Adipocyte (in vitro differentiated cells): ENCODE measurements at regions not wholly inside any gene's neighbourhood (a gene's known extent, or its start where the extent isn't known, plus 50 kb on each side); places are given as distances from the start of the nearest gene placed in this dataset.
"Not testable (repeated sequence)": the region's sequence is repeated elsewhere in the genome, so short reads cannot be mapped to it uniquely, and the experiment has no call there.

Experiments
- DNase-seq: peaks from one replicate; pipeline ENCODE4 v3.0.0-alpha.2; 2015; ENCODE audit warnings: low read depth
- H3K27me3 ChIP-seq: replicated peaks from 2 replicates; pipeline ENCODE4 v1.7.0; 2013; ENCODE audit warnings: mild to moderate bottlenecking, low read length, moderate library complexity; ENCODE audit not compliant: control insufficient read depth, insufficient read depth
- H3K36me3 ChIP-seq: 2 replicates; pipeline ENCODE4 v1.7.0; 2013; ENCODE audit warnings: low read length, mild to moderate bottlenecking, moderate library complexity; ENCODE audit not compliant: control insufficient read depth, insufficient read depth, severe bottlenecking
- H3K4me1 ChIP-seq: 2 replicates; pipeline ENCODE4 v1.7.0; 2013; ENCODE audit warnings: mild to moderate bottlenecking, low read length, moderate library complexity; ENCODE audit not compliant: control insufficient read depth, insufficient read depth
- H3K4me3 ChIP-seq: 2 replicates; pipeline ENCODE4 v1.7.0; 2013; ENCODE audit warnings: mild to moderate bottlenecking, low read length, moderate library complexity
- H3K9ac ChIP-seq: 2 replicates; pipeline ENCODE4 v1.7.0; 2013; ENCODE audit warnings: mild to moderate bottlenecking, low read length, moderate library complexity
- H3K9me3 ChIP-seq: 2 replicates; pipeline ENCODE4 v1.7.0; 2013; ENCODE audit warnings: mild to moderate bottlenecking, low read length, moderate library complexity; ENCODE audit not compliant: control insufficient read depth

GRCh38 chr13:86900906-86901305 lies 770.3 kb upstream of the SLITRK5 start:
- Histone ChIP-seq H3K4me3 (no peak overlapping the region), H3K27me3 (no peaks in the 10 kb centered on the region), H3K4me1 (no peaks in the 10 kb centered on the region), H3K36me3 (no peaks in the 10 kb centered on the region), H3K9me3 (no peaks in the 10 kb centered on the region), H3K9ac (no peak overlapping the region)
- DNase-seq = no peak

DNA sequence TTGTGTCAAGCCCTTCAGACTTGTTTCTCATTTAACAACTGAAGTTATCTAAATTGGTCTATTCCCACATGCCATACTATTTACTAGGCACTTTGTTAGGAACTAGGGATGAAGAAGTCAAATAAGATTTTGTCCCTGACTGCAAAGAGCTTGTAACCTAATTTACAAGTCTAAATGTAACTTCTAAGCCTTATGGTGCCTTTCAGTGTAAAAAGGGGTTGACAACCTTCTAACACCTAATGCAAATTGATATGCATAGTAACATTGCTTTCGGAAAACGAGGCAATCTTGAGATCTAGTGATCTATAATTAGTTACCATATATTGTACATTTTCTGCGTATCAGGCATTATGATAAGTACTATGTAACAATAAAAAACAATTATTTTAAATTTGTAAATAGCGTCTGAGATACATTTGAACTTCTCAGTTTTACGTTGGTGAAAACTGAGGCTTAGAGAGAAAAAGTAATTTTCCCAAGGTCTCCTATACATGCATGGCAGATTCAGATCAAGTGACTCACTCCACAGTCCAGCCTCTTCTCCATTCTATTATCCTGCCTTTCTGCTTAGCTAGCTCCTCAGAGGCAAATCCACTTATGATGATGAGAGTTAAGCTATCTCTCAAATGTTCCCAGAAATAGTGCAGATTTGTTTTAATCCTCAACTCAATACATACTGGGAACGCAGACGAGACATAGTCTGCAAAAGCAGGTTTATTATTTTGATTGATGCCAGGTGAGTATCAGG lies 764.9 kb upstream of the SLITRK5 start:
- Histone ChIP-seq H3K9ac (no peak overlapping the region), H3K4me3 (no peak overlapping the region), H3K9me3 (no peaks in the 10 kb centered on the region), H3K27me3 (no peaks in the 10 kb centered on the region), H3K36me3 (no peaks in the 10 kb centered on the region), H3K4me1 (no peaks in the 10 kb centered on the region)
- no peak for DNase-seq

- no peaks in the 10 kb centered on the region for H3K27me3 ChIP-seq
- H3K9ac ChIP-seq = no peak overlapping the region
- H3K36me3 ChIP-seq = no peaks in the 10 kb centered on the region
- DNase-seq = no peak
- H3K9me3 ChIP-seq = no peaks in the 10 kb centered on the region
- H3K4me1 ChIP-seq = no peaks in the 10 kb centered on the region
- H3K4me3 ChIP-seq = no peak overlapping the region
Observed at GRCh38 chr13:86907156-86907555, 764.0 kb upstream of the SLITRK5 start.

- H3K4me3 ChIP-seq = no peak overlapping the region
- H3K36me3 ChIP-seq = no peaks in the 10 kb centered on the region
- no peaks in the 10 kb centered on the region for H3K4me1 ChIP-seq
Observed at GRCh38 chr13:86909318-86909717, 761.9 kb upstream of the SLITRK5 start.

GRCh38 chr13:86914757-86915156 lies 756.4 kb upstream of the SLITRK5 start:
- H3K9ac ChIP-seq = no peak overlapping the region
- DNase-seq = no peak

More at GRCh38 chr13:86909318-86909717, 761.9 kb upstream of the SLITRK5 start:
- no peaks in the 10 kb centered on the region for H3K27me3 ChIP-seq
- H3K9ac ChIP-seq = no peak overlapping the region
- no peak for DNase-seq
- no peaks in the 10 kb centered on the region for H3K9me3 ChIP-seq

GRCh38 chr13:86917438-86917837 lies 753.7 kb upstream of the SLITRK5 start:
- H3K4me3 ChIP-seq, H3K9me3 ChIP-seq, H3K27me3 ChIP-seq, H3K9ac ChIP-seq, H3K36me3 ChIP-seq, DNase-seq, H3K4me1 ChIP-seq: not testable (repeated sequence)

More at GRCh38 chr13:86914757-86915156, 756.4 kb upstream of the SLITRK5 start:
- H3K27me3 ChIP-seq = no peaks in the 10 kb centered on the region
- no peaks in the 10 kb centered on the region for H3K9me3 ChIP-seq
- H3K36me3 ChIP-seq = no peaks in the 10 kb centered on the region
- no peak overlapping the region for H3K4me3 ChIP-seq
- H3K4me1 ChIP-seq = no peaks in the 10 kb centered on the region

- H3K4me1 ChIP-seq = peaks cover 5% of the 10 kb centered on the region
- H3K9me3 ChIP-seq = no peaks in the 10 kb centered on the region
- H3K4me3 ChIP-seq = no peak overlapping the region
- no peak overlapping the region for H3K9ac ChIP-seq
- no peak for DNase-seq
- no peaks in the 10 kb centered on the region for H3K36me3 ChIP-seq
- H3K27me3 ChIP-seq = no peaks in the 10 kb centered on the region
Observed at GRCh38 chr13:86918682-86919081, 752.5 kb upstream of the SLITRK5 start.

DNA sequence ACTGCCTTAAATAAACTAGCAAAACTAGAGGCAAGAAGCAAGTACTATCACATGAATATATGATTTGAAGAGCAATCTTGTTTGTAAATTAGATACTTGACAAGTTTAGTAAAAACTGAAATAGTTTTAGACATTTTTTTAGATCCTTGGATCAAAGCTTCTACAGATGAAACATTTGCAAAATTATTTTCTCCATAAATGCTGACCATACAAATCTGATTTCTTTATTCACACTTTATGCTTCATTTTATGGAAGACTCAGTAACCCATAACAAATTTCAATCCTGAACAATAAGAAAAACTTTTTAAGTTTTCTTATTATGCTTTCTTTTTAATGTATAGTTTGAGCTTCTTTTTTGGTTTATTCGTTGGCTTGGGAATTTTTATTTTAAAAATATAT lies 750.2 kb upstream of the SLITRK5 start:
- no peaks in the 10 kb centered on the region for H3K36me3 ChIP-seq
- no peak overlapping the region for H3K9ac ChIP-seq
- no peak for DNase-seq
- no peaks in the 10 kb centered on the region for H3K27me3 ChIP-seq
- no peak overlapping the region for H3K4me3 ChIP-seq
- peaks cover 5% of the 10 kb centered on the region for H3K4me1 ChIP-seq
- H3K9me3 ChIP-seq = no peaks in the 10 kb centered on the region

- Histone ChIP-seq H3K27me3 (no peaks in the 10 kb centered on the region), H3K9ac (no peak overlapping the region), H3K4me3 (no peak overlapping the region), H3K4me1 (peaks cover 5% of the 10 kb centered on the region), H3K36me3 (no peaks in the 10 kb centered on the region), H3K9me3 (no peaks in the 10 kb centered on the region)
- DNase-seq = no peak
Observed at GRCh38 chr13:86922936-86923335, 748.2 kb upstream of the SLITRK5 start.

DNA sequence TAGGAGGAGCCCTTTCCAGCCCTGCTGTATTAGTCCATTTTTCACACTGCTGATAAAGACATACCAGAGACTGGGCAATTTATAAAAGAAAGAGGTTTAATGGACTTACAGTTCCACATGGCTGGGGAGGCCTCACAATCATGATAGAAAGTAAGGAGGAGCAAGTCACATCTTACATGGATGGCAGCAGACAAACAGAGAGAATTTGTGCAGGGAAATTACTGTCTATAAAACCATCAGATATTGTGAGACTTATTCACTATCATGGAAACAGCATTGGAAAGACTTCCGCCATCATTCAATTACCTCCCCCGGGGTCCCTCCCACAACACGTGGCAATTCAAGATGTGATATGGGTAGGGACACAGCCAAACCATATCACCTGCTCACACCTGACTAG lies 744.3 kb upstream of the SLITRK5 start:
- DNase-seq, H3K4me3 ChIP-seq: not testable (repeated sequence)

GRCh38 chr13:86932776-86933334 lies 738.3 kb upstream of the SLITRK5 start:
- Histone ChIP-seq H3K9ac (no peak overlapping the region), H3K36me3 (no peaks in the 10 kb centered on the region), H3K4me1 (no peaks in the 10 kb centered on the region), H3K4me3 (no peak overlapping the region), H3K27me3 (no peaks in the 10 kb centered on the region), H3K9me3 (no peaks in the 10 kb centered on the region)
- DNase-seq = no peak

More for the DNA sequence above, 744.3 kb upstream of the SLITRK5 start:
- H3K4me1 ChIP-seq, H3K27me3 ChIP-seq, H3K9ac ChIP-seq, H3K36me3 ChIP-seq, H3K9me3 ChIP-seq: not testable (repeated sequence)

DNA sequence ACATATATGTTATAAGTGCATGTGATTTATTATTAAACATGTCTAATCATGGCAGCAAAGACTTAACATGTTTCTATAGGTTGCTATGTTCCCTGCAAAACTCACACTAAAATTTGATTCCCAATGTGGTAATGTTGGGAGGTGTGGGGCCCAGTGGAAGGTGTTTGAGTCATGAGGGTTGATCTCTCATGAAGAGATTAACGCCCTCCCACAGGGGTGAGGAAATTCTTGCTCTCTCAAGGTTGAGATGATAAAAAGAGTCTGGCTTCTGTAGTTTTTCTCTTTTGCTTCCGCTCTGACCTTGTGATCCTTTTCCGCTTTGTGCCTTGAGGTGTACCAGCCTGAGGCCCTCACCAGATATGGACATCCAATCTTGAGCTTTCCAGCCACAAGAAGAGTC lies 737.5 kb upstream of the SLITRK5 start:
- Histone ChIP-seq H3K9ac (no peak overlapping the region), H3K9me3 (no peaks in the 10 kb centered on the region), H3K36me3 (no peaks in the 10 kb centered on the region), H3K4me1 (no peaks in the 10 kb centered on the region), H3K4me3 (no peak overlapping the region), H3K27me3 (no peaks in the 10 kb centered on the region)
- no peak for DNase-seq
